ENCODE measurements at regions not wholly inside any gene's neighbourhood (a gene's known extent, or its start where the extent isn't known, plus 50 kb on each side); places are given as distances from the start of the nearest gene placed in this dataset.
"Not testable (repeated sequence)": the region's sequence is repeated elsewhere in the genome, so short reads cannot be mapped to it uniquely, and the experiment has no call there.

- H3K36me3 ChIP-seq = no peaks in the 10 kb centered on the region
- no peak for TF ChIP-seq CTCF (IDR thresholded peaks at IDR 0.05)
- TF ChIP-seq POLR2A (IDR thresholded peaks at IDR 0.05) = no peak
- TF ChIP-seq POLR2AphosphoS5 (IDR thresholded peaks at IDR 0.05) = no peak
- intact Hi-C loops (cut with DNase I) = no loop called here
- DNase-seq (ENCODE audit: low spot score) = no peak
- no peak overlapping the region for H3K27ac ChIP-seq
- no peaks in the 10 kb centered on the region for H3K27me3 ChIP-seq (replicated peaks; ENCODE audit: insufficient read depth)
- H3K4me1 ChIP-seq (replicated peaks) = no peaks in the 10 kb centered on the region
- no peak overlapping the region for H3K4me3 ChIP-seq
- WGBS = 93% methylated on average over 2 of the region's 2 CpGs
- no peaks in the 10 kb centered on the region for H3K9me3 ChIP-seq
These were observed 520.2 kb upstream of the NUDT12 start for GRCh38 chr5:104082754-104083153.

DNA sequence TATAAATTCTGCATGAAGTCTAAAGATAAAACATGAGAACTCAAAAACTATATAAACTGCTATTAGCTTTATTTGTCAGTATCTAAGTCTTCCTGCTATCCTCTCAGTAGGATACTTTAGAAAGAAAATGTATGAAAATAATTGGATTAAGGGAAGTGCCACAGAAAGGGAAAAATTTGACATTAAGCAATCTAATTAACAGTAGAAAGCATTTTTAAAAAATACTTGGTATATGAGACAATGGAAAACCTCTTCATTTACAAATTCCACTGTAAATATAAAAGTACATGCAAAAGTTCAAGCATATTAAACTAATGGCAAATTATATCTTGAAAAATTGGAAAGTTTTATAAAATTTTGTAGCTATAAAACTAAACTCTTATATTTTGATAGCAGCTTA is 518.6 kb upstream of the NUDT12 start:
- intact Hi-C loops (cut with DNase I) = no loop called here
- TF ChIP-seq POLR2A (IDR thresholded peaks at IDR 0.05) = no peak
- no peak for TF ChIP-seq CTCF (IDR thresholded peaks at IDR 0.05)
- TF ChIP-seq POLR2AphosphoS5 (IDR thresholded peaks at IDR 0.05) = no peak
- DNase-seq (ENCODE audit: low spot score) = no peak

DNA sequence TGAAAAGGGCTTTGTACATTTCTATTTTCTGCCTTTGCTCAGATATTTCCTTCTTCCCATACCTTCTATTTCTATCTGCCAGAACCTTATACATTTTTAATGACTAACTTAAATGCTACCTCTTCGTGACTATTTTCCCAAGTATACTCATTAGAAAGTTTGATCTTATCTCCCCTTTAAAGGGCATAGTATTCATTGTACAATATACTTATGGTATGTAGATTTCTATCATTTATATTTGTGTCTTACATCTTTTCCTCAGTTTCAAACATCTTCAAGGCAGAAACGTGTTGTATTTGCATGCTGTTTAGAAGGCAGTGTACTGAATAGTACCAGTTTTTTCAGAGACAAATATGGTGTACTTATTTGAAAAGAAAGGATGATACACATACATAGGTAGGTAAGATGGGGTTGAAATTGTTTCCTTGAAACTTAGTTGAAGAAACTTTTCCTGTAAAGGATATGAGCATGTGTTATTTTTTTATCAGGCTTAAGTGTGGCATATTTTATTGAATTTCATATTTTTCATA is 518.1 kb upstream of the NUDT12 start:
- no peaks in the 10 kb centered on the region for H3K36me3 ChIP-seq
- WGBS = 45% methylated on average over 2 of the region's 2 CpGs
- no peaks in the 10 kb centered on the region for H3K27me3 ChIP-seq (replicated peaks; ENCODE audit: insufficient read depth)
- H3K4me1 ChIP-seq (replicated peaks) = no peaks in the 10 kb centered on the region
- no peaks in the 10 kb centered on the region for H3K9me3 ChIP-seq
- TF ChIP-seq POLR2AphosphoS5 (IDR thresholded peaks at IDR 0.05) (no peak), CTCF (IDR thresholded peaks at IDR 0.05) (no peak), POLR2A (IDR thresholded peaks at IDR 0.05) (no peak)
- DNase-seq (ENCODE audit: low spot score) = no peak
- H3K4me3 ChIP-seq = no peak overlapping the region
- intact Hi-C loops (cut with DNase I) = no loop called here
- no peak overlapping the region for H3K27ac ChIP-seq

More for the DNA sequence above, 518.6 kb upstream of the NUDT12 start:
- H3K27ac ChIP-seq = no peak overlapping the region
- H3K4me1 ChIP-seq (replicated peaks) = no peaks in the 10 kb centered on the region
- H3K27me3 ChIP-seq (replicated peaks; ENCODE audit: insufficient read depth) = no peaks in the 10 kb centered on the region
- H3K36me3 ChIP-seq = no peaks in the 10 kb centered on the region
- no peaks in the 10 kb centered on the region for H3K9me3 ChIP-seq
- no peak overlapping the region for H3K4me3 ChIP-seq

DNA sequence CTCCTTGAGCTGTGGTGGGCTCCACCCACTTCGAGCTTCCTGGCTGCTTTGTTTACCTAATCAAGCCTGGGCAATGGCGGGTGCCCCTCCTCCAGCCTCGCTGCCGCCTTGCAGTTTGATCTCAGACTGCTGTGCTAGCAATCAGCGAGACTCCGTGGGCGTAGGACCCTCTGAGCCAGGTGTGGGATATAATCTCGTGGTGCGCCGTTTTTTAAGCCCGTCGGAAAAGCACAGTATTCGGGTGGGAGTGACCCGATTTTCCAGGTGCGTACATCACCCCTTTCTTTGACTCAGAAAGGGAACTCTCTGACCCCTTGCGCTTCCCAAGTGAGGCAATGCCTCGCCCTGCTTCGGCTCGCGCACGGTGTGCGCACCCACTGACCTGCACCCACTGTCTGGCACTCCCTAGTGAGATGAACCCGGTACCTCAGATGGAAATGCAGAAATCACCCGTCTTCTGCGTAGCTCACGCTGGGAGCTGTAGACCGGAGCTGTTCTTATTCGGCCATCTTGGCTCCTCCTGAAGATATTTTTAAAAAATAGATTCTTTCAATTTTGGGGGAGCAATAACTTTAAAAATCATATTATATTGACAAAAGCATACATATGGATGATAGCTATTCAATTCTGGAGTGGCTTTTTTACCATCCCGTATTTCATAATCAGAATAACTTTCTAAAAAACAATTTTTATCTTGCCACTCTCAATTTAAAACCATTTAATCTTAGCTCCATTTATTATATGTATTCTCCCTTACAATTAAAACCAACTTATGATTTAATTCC is 517.5 kb upstream of the NUDT12 start:
- intact Hi-C loops (cut with DNase I); H3K36me3 ChIP-seq; H3K27me3 ChIP-seq (replicated peaks; ENCODE audit: insufficient read depth); DNase-seq (ENCODE audit: low spot score); H3K9me3 ChIP-seq; H3K4me3 ChIP-seq; H3K4me1 ChIP-seq (replicated peaks); H3K27ac ChIP-seq: not testable (repeated sequence)
- 94% methylated on average over 27 of the region's 29 CpGs for WGBS

DNA sequence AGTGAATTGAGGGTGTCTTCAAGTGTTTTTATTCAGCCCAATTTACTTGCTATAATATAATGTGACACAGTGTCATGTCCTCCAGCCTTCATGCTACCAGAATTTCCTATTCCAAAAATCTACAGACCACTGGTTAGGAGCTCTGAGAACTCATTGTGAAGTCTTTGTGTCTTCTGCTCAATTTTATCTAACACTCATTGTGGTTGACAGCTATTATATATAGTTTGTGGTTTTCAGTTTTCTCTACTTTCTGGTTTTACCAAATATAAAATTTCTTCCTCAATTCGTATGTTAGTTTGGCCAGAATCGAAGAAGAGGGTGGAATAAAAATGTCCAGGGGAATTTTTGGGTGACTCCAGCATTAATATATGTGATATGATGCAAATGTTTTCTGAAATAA is 509.3 kb upstream of the NUDT12 start:
- DNase-seq (ENCODE audit: low spot score) = no peak
- Histone ChIP-seq H3K4me1 (replicated peaks) (no peaks in the 10 kb centered on the region), H3K36me3 (no peaks in the 10 kb centered on the region), H3K27me3 (replicated peaks; ENCODE audit: insufficient read depth) (no peaks in the 10 kb centered on the region), H3K4me3 (no peak overlapping the region), H3K27ac (no peak overlapping the region), H3K9me3 (no peaks in the 10 kb centered on the region)
- intact Hi-C loops (cut with DNase I) = no loop called here
- WGBS = 85% methylated on average over 2 of the region's 2 CpGs
- TF ChIP-seq POLR2A (IDR thresholded peaks at IDR 0.05) (no peak), CTCF (IDR thresholded peaks at IDR 0.05) (no peak), POLR2AphosphoS5 (IDR thresholded peaks at IDR 0.05) (no peak)
